A549 (cell line): ENCODE measurements at regions not wholly inside any gene's neighbourhood (a gene's known extent, or its start where the extent isn't known, plus 50 kb on each side); places are given as distances from the start of the nearest gene placed in this dataset.

Experiments used
- ATAC-seq, 2 experiments: fragments of 200-7000 bp in 1 of 2; fragments of >200 bp in 1 of 2; cut with Nextera tagmentation in 1 of 2; cut with Tn5 transposase in 1 of 2; 3 replicates each; pipeline versions ENCODE4 v1.8.0 to v1.9.1; 2018 to 2020; ENCODE audit warnings: mild to moderate bottlenecking in 1 of 2, moderate library complexity in 1 of 2
- CTCF ChIA-PET: fragments of 300-600 bp; sonication (Branson Sonifier 250); formaldehyde crosslinking; extraction: SDS; loops from one replicate; lab custom pipeline; 2021; ENCODE audit warnings: antibody characterized with exemption, inconsistent platforms; lab: Yijun Ruan, JAX
- POLR2A ChIA-PET: fragments of 350-600 bp; formaldehyde crosslinking; extraction: SDS; loops from one replicate; lab custom pipeline; 2021; ENCODE audit warnings: antibody characterized with exemption, inconsistent platforms; lab: Yijun Ruan, JAX
- DNase-seq, 2 experiments: peaks; one replicate each; pipeline versions ENCODE4 v3.0.0 to v3.0.0-alpha.2; 2011 to 2016; ENCODE audit warnings: low read depth in 1 of 2, low spot score in 1 of 2
- FAIRE-seq: peaks from 2 replicates; lab custom pipeline; 2011; peaks lifted over from hg19 to GRCh38; lab: Jason Lieb, UNC
- H3K27ac ChIP-seq, 2 experiments: fragments of >200 bp; sonication (Bioruptor Twin); formaldehyde crosslinking; 3 replicates each; pipeline ENCODE4 v1.5.1; 2016 to 2017
- H3K4me1 ChIP-seq: fragments of >200 bp; sonication (Bioruptor Twin); formaldehyde crosslinking; 3 replicates; pipeline ENCODE4 v1.6.1; 2016
- H3K4me2 ChIP-seq: fragments of >200 bp; sonication (Bioruptor Twin); formaldehyde crosslinking; 3 replicates; pipeline ENCODE4 v1.6.1; 2016
- H3K4me3 ChIP-seq: fragments of >200 bp; sonication (Bioruptor Twin); formaldehyde crosslinking; 3 replicates; pipeline ENCODE4 v1.5.1; 2016
- H3K9me3 ChIP-seq: fragments of >200 bp; sonication (Bioruptor Twin); formaldehyde crosslinking; 3 replicates; pipeline ENCODE4 v1.6.1; 2016
- BCL3 ChIP-seq: fragments of >200 bp; sonication (Bioruptor Twin); formaldehyde crosslinking; IDR thresholded peaks from 3 replicates; pipeline ENCODE4 v1.6.1; 2016
- CBX8 ChIP-seq: fragments of 200-600 bp; sonication (generic); IDR thresholded peaks from 2 replicates; pipeline ENCODE4 v1.6.1; 2016
- CHD2 ChIP-seq: fragments of 150-350 bp; IDR thresholded peaks from 2 replicates; pipeline ENCODE4 v1.6.1; 2014; ENCODE audit warnings: low read length; ENCODE audit not compliant: partially characterized antibody
- CHD4 ChIP-seq: fragments of 200-600 bp; sonication (generic); IDR thresholded peaks from 2 replicates; pipeline ENCODE4 v1.6.1; 2016; ENCODE audit warnings: antibody characterized with exemption, mild to moderate bottlenecking, borderline replicate concordance
- EHF ChIP-seq: fragments of 250-450 bp; sonication (Bioruptor Pico); IDR thresholded peaks from 2 replicates; pipeline ENCODE4 v1.5.0; 2020; ENCODE audit warnings: mild to moderate bottlenecking
- EHMT2 ChIP-seq: fragments of 200-600 bp; sonication (generic); IDR thresholded peaks from 2 replicates; pipeline ENCODE4 v1.6.1; 2016; ENCODE audit warnings: antibody characterized with exemption, low read depth, mild to moderate bottlenecking, moderate library complexity
- EP300 ChIP-seq, 2 experiments: fragments of >200 bp; sonication (Bioruptor Twin); formaldehyde crosslinking; IDR thresholded peaks; 2 replicates in 1 of 2; 3 replicates in 1 of 2; pipeline ENCODE4 v1.6.1; 2016 to 2017
- FOXS1 ChIP-seq: fragments of 250-450 bp; sonication (Bioruptor Pico); IDR thresholded peaks from 2 replicates; pipeline ENCODE4 v1.5.0; 2020; ENCODE audit warnings: mild to moderate bottlenecking, moderate library complexity
- KDM1A ChIP-seq: fragments of 200-600 bp; sonication (generic); IDR thresholded peaks from 2 replicates; pipeline ENCODE4 v1.6.1; 2016; ENCODE audit warnings: low read depth, mild to moderate bottlenecking
- KDM5A ChIP-seq: fragments of 200-600 bp; sonication (generic); IDR thresholded peaks from 2 replicates; pipeline ENCODE4 v1.6.1; 2016; ENCODE audit warnings: antibody characterized with exemption, mild to moderate bottlenecking
- NR3C1 ChIP-seq: fragments of >200 bp; sonication (Bioruptor Twin); formaldehyde crosslinking; IDR thresholded peaks from 3 replicates; pipeline ENCODE4 v1.6.1; 2017
- POLR2A ChIP-seq: IDR thresholded peaks from 2 replicates; pipeline ENCODE4 v1.6.1; 2012; ENCODE audit warnings: mild to moderate bottlenecking, low read length
- POLR2AphosphoS2 ChIP-seq: conservative IDR thresholded peaks from 2 replicates; pipeline ENCODE4 v1.6.1; 2012; ENCODE audit warnings: low read length, improper control_type of control experiment, inconsistent platforms
- RCOR1 ChIP-seq: fragments of 150-350 bp; IDR thresholded peaks from 2 replicates; pipeline ENCODE4 v1.6.1; 2014; ENCODE audit warnings: antibody characterized with exemption, low read length, low read depth
- REST ChIP-seq: fragments of 200-600 bp; sonication (generic); IDR thresholded peaks from 2 replicates; pipeline ENCODE4 v1.6.1; 2016; ENCODE audit warnings: antibody characterized with exemption, mild to moderate bottlenecking, moderate library complexity
- RNF2 ChIP-seq: fragments of 200-600 bp; sonication (generic); IDR thresholded peaks from 2 replicates; pipeline ENCODE4 v1.6.1; 2016; ENCODE audit warnings: low read depth, mild to moderate bottlenecking, antibody characterized with exemption, moderate library complexity, borderline replicate concordance
- SREBF2 ChIP-seq: fragments of 450-650 bp; IDR thresholded peaks from 2 replicates; pipeline ENCODE4 v1.6.1; 2014; ENCODE audit warnings: mild to moderate bottlenecking, moderate library complexity
- TFCP2L1 ChIP-seq: fragments of 250-450 bp; sonication (Bioruptor Pico); IDR thresholded peaks from 2 replicates; pipeline ENCODE4 v1.5.0; 2021; ENCODE audit warnings: mild to moderate bottlenecking
- TP53 ChIP-seq: fragments of 250-450 bp; sonication (Bioruptor Pico); IDR thresholded peaks from 2 replicates; pipeline ENCODE4 v1.5.0; 2021; ENCODE audit warnings: mild to moderate bottlenecking, moderate library complexity
- USF2 ChIP-seq: fragments of 450-650 bp; IDR thresholded peaks from 2 replicates; pipeline ENCODE4 v1.6.1; 2014; ENCODE audit warnings: antibody characterized with exemption
- ZC3H11A ChIP-seq: fragments of 450-650 bp; IDR thresholded peaks from 2 replicates; pipeline ENCODE4 v1.6.1; 2014; ENCODE audit warnings: antibody characterized with exemption, mild to moderate bottlenecking
- ZNF302 ChIP-seq: fragments of 250-450 bp; sonication (Bioruptor Pico); IDR thresholded peaks from 2 replicates; pipeline ENCODE4 v1.9.0; 2021; ENCODE audit warnings: inconsistent platforms, mild to moderate bottlenecking, moderate library complexity
- WGBS: methylation state at CpG from one replicate; pipeline ENCODE4 v1.1.6; 2017; ENCODE audit errors: missing lambda C conversion rate; 5-methylcytosine and 5-hydroxymethylcytosine counted together
- TF ChIP-seq, protein P1 (sequence below): IDR thresholded peaks from 2 replicates; pipeline ENCODE4 v1.6.1; 2012
- TF ChIP-seq, protein P2 (sequence below): fragments of >200 bp; sonication (Bioruptor Twin); formaldehyde crosslinking; IDR thresholded peaks from 2 replicates; pipeline ENCODE4 v1.6.1; 2016

- Histone ChIP-seq H3K4me3 (no peak overlapping the region), H3K4me1 (no peaks in the 10 kb centered on the region), H3K4me2 (no peak overlapping the region), H3K9me3 (no peaks in the 10 kb centered on the region), H3K27ac (no peak overlapping the region)
- FAIRE-seq (no peak), ATAC-seq (no peak), DNase-seq (no peak)
- TF ChIP-seq NR3C1 = no peak
- no peak for TF ChIP-seq EHMT2
- no peak for TF ChIP-seq ZNF302
- no peak for TF ChIP-seq USF2
- TF ChIP-seq EHF (CRISPR knock-in tag) = no peak
- TF ChIP-seq RCOR1 = no peak
- WGBS = 25% methylated on average over 2 of the region's 2 CpGs
- CTCF ChIA-PET = interaction anchor here (0.7 to 1.1 kb wide), 2 partner anchors 12 to 1218 kb away, joined by 3 read pairs; no protein-coding TSS in a partner anchor
- POLR2A ChIA-PET = no interaction called here
Observed at GRCh38 chr3:165526367-165526766, 310.9 kb downstream of the BCHE start.

DNA sequence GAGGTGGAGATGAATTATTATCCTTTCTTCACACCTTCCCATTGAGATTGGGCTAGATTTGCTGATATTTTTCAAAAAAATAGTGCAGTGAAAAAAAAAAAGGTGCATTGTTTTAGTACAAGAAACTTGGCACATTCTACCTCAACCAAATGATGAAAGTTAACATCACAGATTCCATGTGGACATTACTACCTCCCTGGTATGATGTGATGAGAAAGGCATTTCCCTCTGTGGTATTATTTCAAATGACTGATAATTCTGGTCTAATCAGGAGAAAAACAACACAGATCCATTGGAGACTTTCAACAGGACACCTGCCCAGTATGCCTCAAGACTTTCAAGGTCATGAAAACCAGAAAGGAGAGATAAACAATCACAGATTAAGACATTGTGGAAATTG lies 313.4 kb downstream of the BCHE start:
- no peak overlapping the region for H3K27ac ChIP-seq
- no peaks in the 10 kb centered on the region for H3K4me1 ChIP-seq
- ChIA-PET POLR2A (no interaction called here), CTCF (no interaction called here)
- TF ChIP-seq RNF2 (no peak), KDM5A (no peak), TP53 (no peak), EHMT2 (no peak), POLR2A (no peak), REST (no peak), TFCP2L1 (CRISPR knock-in tag) (no peak), CBX8 (no peak), FOXS1 (CRISPR knock-in tag) (no peak), EP300 (IDR thresholded peaks at IDR 0.05) (no peak), CHD2 (no peak), CHD4 (no peak), POLR2AphosphoS2 (no peak), KDM1A (no peak), NR3C1 (no peak), ZC3H11A (no peak), BCL3 (no peak), SREBF2 (no peak)
- TF ChIP-seq, protein P1, sequence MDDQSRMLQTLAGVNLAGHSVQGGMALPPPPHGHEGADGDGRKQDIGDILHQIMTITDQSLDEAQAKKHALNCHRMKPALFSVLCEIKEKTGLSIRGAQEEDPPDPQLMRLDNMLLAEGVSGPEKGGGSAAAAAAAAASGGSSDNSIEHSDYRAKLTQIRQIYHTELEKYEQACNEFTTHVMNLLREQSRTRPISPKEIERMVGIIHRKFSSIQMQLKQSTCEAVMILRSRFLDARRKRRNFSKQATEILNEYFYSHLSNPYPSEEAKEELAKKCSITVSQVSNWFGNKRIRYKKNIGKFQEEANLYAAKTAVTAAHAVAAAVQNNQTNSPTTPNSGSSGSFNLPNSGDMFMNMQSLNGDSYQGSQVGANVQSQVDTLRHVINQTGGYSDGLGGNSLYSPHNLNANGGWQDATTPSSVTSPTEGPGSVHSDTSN = no peak
- TF ChIP-seq, protein P2, sequence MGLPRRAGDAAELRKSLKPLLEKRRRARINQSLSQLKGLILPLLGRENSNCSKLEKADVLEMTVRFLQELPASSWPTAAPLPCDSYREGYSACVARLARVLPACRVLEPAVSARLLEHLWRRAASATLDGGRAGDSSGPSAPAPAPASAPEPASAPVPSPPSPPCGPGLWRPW = no peak
- no peak for FAIRE-seq
- no peak overlapping the region for H3K4me2 ChIP-seq
- ATAC-seq = no peak
- no peaks in the 10 kb centered on the region for H3K9me3 ChIP-seq
- no peak overlapping the region for H3K4me3 ChIP-seq
- DNase-seq = no peak
